ENCODE measurements at regions not wholly inside any gene's neighbourhood (a gene's known extent, or its start where the extent isn't known, plus 50 kb on each side); places are given as distances from the start of the nearest gene placed in this dataset.
A peak's percentile ranks its signal among the peaks of the same experiment; 100 is the strongest.

- Histone ChIP-seq H3K4me1 (ENCODE audit: insufficient read depth, low read length) (no peaks in the 10 kb centered on the region), H3K27me3 (ENCODE audit: insufficient read depth, low read length, poor library complexity, severe bottlenecking) (no peaks in the 10 kb centered on the region), H3K4me3 (ENCODE audit: low read length) (no peak overlapping the region), H3K36me3 (ENCODE audit: insufficient read depth, low read length) (no peaks in the 10 kb centered on the region), H3K27ac (ENCODE audit: low read depth, low read length) (no peak overlapping the region), H3K9me3 (ENCODE audit: low read length) (no peaks in the 10 kb centered on the region)
- Mint-ChIP-seq H3K27me3 (no peaks in the 10 kb centered on the region), H3K36me3 (no peaks in the 10 kb centered on the region), H3K27ac (no peak overlapping the region), H3K9me3 (peaks cover 2 to 11% (median 5%) of the 10 kb centered on the region in 5 donors), H3K4me1 (no peaks in the 10 kb centered on the region), H3K4me3 (no peak overlapping the region)
- CTCF ChIA-PET, result no interaction called here
- POLR2A ChIA-PET, result no interaction called here
- no peak for DNase-seq
These were observed 280.5 kb downstream of the TLL1 start for GRCh38 chr4:166153548-166153947.

- no peak overlapping the region for H3K27ac Mint-ChIP-seq
- H3K36me3 Mint-ChIP-seq, result no peaks in the 10 kb centered on the region
- Histone ChIP-seq H3K36me3 (ENCODE audit: insufficient read depth, low read length) (no peaks in the 10 kb centered on the region), H3K27ac (ENCODE audit: low read depth, low read length) (no peak overlapping the region), H3K9me3 (ENCODE audit: low read length) (no peaks in the 10 kb centered on the region), H3K4me1 (ENCODE audit: insufficient read depth, low read length) (no peaks in the 10 kb centered on the region), H3K4me3 (ENCODE audit: low read length) (no peak overlapping the region), H3K27me3 (ENCODE audit: insufficient read depth, low read length, poor library complexity, severe bottlenecking) (no peaks in the 10 kb centered on the region)
- no peak for DNase-seq
- H3K4me1 Mint-ChIP-seq, result peaks cover 0 to 4% (median 0%) of the 10 kb centered on the region in 3 donors
- H3K27me3 Mint-ChIP-seq, result no peaks in the 10 kb centered on the region
- ChIA-PET CTCF (no interaction called here), POLR2A (no interaction called here)
- H3K4me3 Mint-ChIP-seq, result no peak overlapping the region
- peaks cover 0 to 6% (median 3%) of the 10 kb centered on the region in 5 donors for H3K9me3 Mint-ChIP-seq
These were observed 289.3 kb downstream of the TLL1 start for GRCh38 chr4:166162327-166162726.

- POLR2A ChIA-PET, result no interaction called here
- peak in 1 of 5 donors; percentile 7 for DNase-seq
- H3K36me3 Mint-ChIP-seq, result no peaks in the 10 kb centered on the region
These were observed 292.9 kb downstream of the TLL1 start for GRCh38 chr4:166165829-166166420.

GRCh38 chr4:166169111-166169510 lies 296.1 kb downstream of the TLL1 start:
- Mint-ChIP-seq H3K27me3 (no peaks in the 10 kb centered on the region), H3K4me3 (no peak overlapping the region), H3K4me1 (peaks cover 0 to 4% (median 0%) of the 10 kb centered on the region in 3 donors), H3K9me3 (no peaks in the 10 kb centered on the region), H3K27ac (no peak overlapping the region), H3K36me3 (no peaks in the 10 kb centered on the region)
- CTCF ChIA-PET, result no interaction called here
- no peaks in the 10 kb centered on the region for H3K4me1 ChIP-seq (ENCODE audit: insufficient read depth, low read length)
- no peak overlapping the region for H3K27ac ChIP-seq (ENCODE audit: low read depth, low read length)
- H3K9me3 ChIP-seq (ENCODE audit: low read length), result no peaks in the 10 kb centered on the region
- H3K27me3 ChIP-seq (ENCODE audit: insufficient read depth, low read length, poor library complexity, severe bottlenecking), result no peaks in the 10 kb centered on the region
- DNase-seq, result no peak
- POLR2A ChIA-PET, result no interaction called here
- no peaks in the 10 kb centered on the region for H3K36me3 ChIP-seq (ENCODE audit: insufficient read depth, low read length)
- H3K4me3 ChIP-seq (ENCODE audit: low read length), result no peak overlapping the region

More at GRCh38 chr4:166165829-166166420, 292.9 kb downstream of the TLL1 start:
- Mint-ChIP-seq H3K27me3 (no peaks in the 10 kb centered on the region), H3K4me3 (no peak overlapping the region), H3K27ac (no peak overlapping the region), H3K4me1 (peaks cover 0 to 4% (median 0%) of the 10 kb centered on the region in 3 donors), H3K9me3 (no peaks in the 10 kb centered on the region)
- H3K27me3 ChIP-seq (ENCODE audit: insufficient read depth, low read length, poor library complexity, severe bottlenecking), result no peaks in the 10 kb centered on the region
- no peak overlapping the region for H3K4me3 ChIP-seq (ENCODE audit: low read length)
- H3K36me3 ChIP-seq (ENCODE audit: insufficient read depth, low read length), result no peaks in the 10 kb centered on the region
- no peak overlapping the region for H3K27ac ChIP-seq (ENCODE audit: low read depth, low read length)
- H3K4me1 ChIP-seq (ENCODE audit: insufficient read depth, low read length), result no peaks in the 10 kb centered on the region
- H3K9me3 ChIP-seq (ENCODE audit: low read length), result no peaks in the 10 kb centered on the region
- CTCF ChIA-PET, result no interaction called here

- Histone ChIP-seq H3K4me3 (ENCODE audit: low read length) (no peak overlapping the region), H3K27ac (ENCODE audit: low read depth, low read length) (no peak overlapping the region), H3K27me3 (ENCODE audit: insufficient read depth, low read length, poor library complexity, severe bottlenecking) (no peaks in the 10 kb centered on the region), H3K4me1 (ENCODE audit: insufficient read depth, low read length) (no peaks in the 10 kb centered on the region), H3K36me3 (ENCODE audit: insufficient read depth, low read length) (no peaks in the 10 kb centered on the region), H3K9me3 (ENCODE audit: low read length) (no peaks in the 10 kb centered on the region)
- Mint-ChIP-seq H3K9me3 (peaks cover 0 to 5% (median 0%) of the 10 kb centered on the region in 5 donors), H3K27ac (no peak overlapping the region), H3K4me3 (no peak overlapping the region), H3K36me3 (no peaks in the 10 kb centered on the region), H3K27me3 (no peaks in the 10 kb centered on the region), H3K4me1 (no peaks in the 10 kb centered on the region)
- DNase-seq, result no peak
- CTCF ChIA-PET, result no interaction called here
- POLR2A ChIA-PET, result no interaction called here
These were observed 299.6 kb downstream of the TLL1 start for GRCh38 chr4:166172619-166173018.

GRCh38 chr4:166174717-166175490 lies 301.9 kb downstream of the TLL1 start:
- H3K27me3 Mint-ChIP-seq, result no peaks in the 10 kb centered on the region
- peaks cover 0 to 5% (median 0%) of the 10 kb centered on the region in 5 donors for H3K9me3 Mint-ChIP-seq
- H3K9me3 ChIP-seq (ENCODE audit: low read length), result no peaks in the 10 kb centered on the region
- CTCF ChIA-PET, result no interaction called here
- no peaks in the 10 kb centered on the region for H3K36me3 Mint-ChIP-seq
- no peak for DNase-seq
- H3K4me3 ChIP-seq (ENCODE audit: low read length), result no peak overlapping the region
- no peak overlapping the region for H3K27ac Mint-ChIP-seq
- H3K27ac ChIP-seq (ENCODE audit: low read depth, low read length), result no peak overlapping the region
- no peaks in the 10 kb centered on the region for H3K4me1 Mint-ChIP-seq
- no peaks in the 10 kb centered on the region for H3K36me3 ChIP-seq (ENCODE audit: insufficient read depth, low read length)
- no peaks in the 10 kb centered on the region for H3K27me3 ChIP-seq (ENCODE audit: insufficient read depth, low read length, poor library complexity, severe bottlenecking)
- POLR2A ChIA-PET, result no interaction called here
- H3K4me1 ChIP-seq (ENCODE audit: insufficient read depth, low read length), result no peaks in the 10 kb centered on the region
- no peak overlapping the region for H3K4me3 Mint-ChIP-seq

- Mint-ChIP-seq H3K27ac (no peak overlapping the region), H3K9me3 (peaks cover 0 to 16% (median 6%) of the 10 kb centered on the region in 5 donors), H3K4me3 (no peak overlapping the region), H3K27me3 (peaks cover 0 to 2% of the 10 kb centered on the region in 2 donors), H3K36me3 (no peaks in the 10 kb centered on the region), H3K4me1 (no peaks in the 10 kb centered on the region)
- ChIA-PET CTCF (no interaction called here), POLR2A (no interaction called here)
- no peaks in the 10 kb centered on the region for H3K36me3 ChIP-seq (ENCODE audit: insufficient read depth, low read length)
- H3K27me3 ChIP-seq (ENCODE audit: insufficient read depth, low read length, poor library complexity, severe bottlenecking), result no peaks in the 10 kb centered on the region
- no peak overlapping the region for H3K4me3 ChIP-seq (ENCODE audit: low read length)
- H3K27ac ChIP-seq (ENCODE audit: low read depth, low read length), result no peak overlapping the region
- no peaks in the 10 kb centered on the region for H3K9me3 ChIP-seq (ENCODE audit: low read length)
- no peaks in the 10 kb centered on the region for H3K4me1 ChIP-seq (ENCODE audit: insufficient read depth, low read length)
- no peak for DNase-seq
These were observed 309.1 kb downstream of the TLL1 start for GRCh38 chr4:166182145-166182544.

- no peaks in the 10 kb centered on the region for H3K4me1 Mint-ChIP-seq
- CTCF ChIA-PET, result no interaction called here
These were observed 322.1 kb downstream of the TLL1 start for GRCh38 chr4:166195101-166195500.

More at GRCh38 chr4:166195101-166195500, 322.1 kb downstream of the TLL1 start:
- H3K4me1 ChIP-seq (ENCODE audit: insufficient read depth, low read length), result no peaks in the 10 kb centered on the region
- H3K27me3 Mint-ChIP-seq, result no peaks in the 10 kb centered on the region
- H3K27ac ChIP-seq (ENCODE audit: low read depth, low read length), result no peak overlapping the region
- no peak for DNase-seq
- POLR2A ChIA-PET, result no interaction called here
- H3K36me3 ChIP-seq (ENCODE audit: insufficient read depth, low read length), result no peaks in the 10 kb centered on the region
- H3K9me3 Mint-ChIP-seq, result peaks cover 0 to 11% (median 3%) of the 10 kb centered on the region in 5 donors
- H3K9me3 ChIP-seq (ENCODE audit: low read length), result no peaks in the 10 kb centered on the region
- no peak overlapping the region for H3K27ac Mint-ChIP-seq
- no peaks in the 10 kb centered on the region for H3K27me3 ChIP-seq (ENCODE audit: insufficient read depth, low read length, poor library complexity, severe bottlenecking)
- H3K4me3 Mint-ChIP-seq, result no peak overlapping the region
- no peaks in the 10 kb centered on the region for H3K36me3 Mint-ChIP-seq
- no peak overlapping the region for H3K4me3 ChIP-seq (ENCODE audit: low read length)
